Fibroblast of gingiva (primary cell): ENCODE measurements at regions not wholly inside any gene's neighbourhood (a gene's known extent, or its start where the extent isn't known, plus 50 kb on each side); places are given as distances from the start of the nearest gene placed in this dataset.

Experiments used
- DNase-seq: peaks from one replicate; pipeline ENCODE4 v3.0.0-alpha.2; 2011; ENCODE audit warnings: low read depth

DNA sequence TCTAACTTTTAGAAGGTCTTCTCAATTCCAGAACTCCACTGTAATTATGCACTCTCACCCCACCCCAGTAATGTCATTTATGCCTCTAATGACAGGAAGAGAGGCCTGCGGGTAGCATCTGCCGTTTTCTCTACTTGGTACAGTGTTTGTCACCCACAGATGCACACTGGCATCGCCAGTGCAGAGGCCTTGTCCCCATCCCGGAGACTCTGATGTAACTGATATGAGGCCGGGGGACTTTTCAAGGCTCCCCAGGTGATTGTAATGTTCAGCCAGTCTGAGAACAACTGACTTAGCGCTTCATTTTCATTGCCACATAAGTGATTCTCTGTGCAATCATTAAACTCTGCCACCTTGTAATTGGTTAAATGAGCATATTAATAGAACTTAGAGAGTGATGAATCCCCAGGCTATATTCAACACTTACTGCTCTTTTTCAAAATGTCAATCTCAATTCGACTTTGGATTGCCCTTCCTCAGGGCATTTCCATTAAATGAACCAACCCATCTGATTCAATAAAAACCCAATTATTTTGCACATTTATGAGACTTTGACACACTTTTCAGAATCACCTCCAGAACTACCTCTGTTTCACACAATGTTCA lies 113.2 kb downstream of the HERPUD2 start:
- no peak for DNase-seq

DNA sequence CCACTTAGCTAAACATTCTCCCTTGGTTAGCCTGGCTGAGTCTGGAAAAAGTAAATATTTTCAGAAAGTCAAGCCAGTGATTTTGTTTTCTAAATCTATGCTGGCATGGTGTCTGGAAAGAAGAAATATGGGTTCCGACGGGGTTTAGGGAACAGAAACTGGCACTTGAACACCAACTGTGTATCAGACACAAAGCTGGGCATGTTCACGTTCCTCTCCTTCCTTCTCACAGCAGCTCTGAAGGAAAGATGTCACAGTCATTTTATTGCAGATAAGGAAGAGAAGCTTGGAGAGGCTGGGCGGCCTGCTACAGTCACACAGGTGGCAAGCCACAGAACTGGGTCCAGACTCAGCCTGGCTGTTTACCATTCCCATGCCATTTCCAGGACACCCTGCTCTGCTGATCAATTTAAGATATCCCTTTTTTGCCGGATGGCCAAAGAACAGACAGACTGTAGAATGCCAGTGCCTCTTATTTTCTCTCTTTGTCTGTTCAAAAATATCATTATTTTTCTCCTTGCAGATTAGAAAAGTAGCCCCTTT lies 118.8 kb downstream of the HERPUD2 start:
- no peak for DNase-seq

DNA sequence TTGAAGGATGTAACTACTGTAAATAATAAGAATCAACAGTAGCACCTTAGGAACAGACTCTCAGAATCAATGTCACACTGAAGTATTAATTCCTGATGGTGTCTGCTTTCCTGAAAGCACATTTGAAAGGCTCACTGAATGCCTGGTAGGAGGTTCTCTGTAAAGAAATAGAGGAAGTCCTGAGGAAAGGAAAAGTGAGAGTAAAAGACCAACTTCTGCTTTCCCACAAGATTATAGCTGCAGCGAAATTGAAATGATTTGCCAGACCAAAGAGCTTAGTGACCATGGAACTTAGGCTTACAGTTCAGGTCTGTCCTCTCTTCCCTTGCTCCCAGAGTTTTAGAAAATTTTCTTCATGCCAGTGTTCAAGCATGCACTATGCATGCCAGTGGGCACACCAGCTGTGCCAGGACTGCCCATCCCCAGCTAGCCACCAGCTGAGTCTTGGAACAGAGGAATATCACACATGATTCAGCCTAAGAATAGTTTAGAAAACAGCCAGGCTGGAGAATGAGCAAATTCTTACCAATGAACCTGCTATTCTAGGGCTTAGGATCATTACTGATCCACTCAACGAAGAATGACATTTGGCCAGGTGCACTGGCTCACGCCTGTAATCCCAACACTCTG lies 123.2 kb downstream of the HERPUD2 start:
- DNase-seq, result no peak

DNA sequence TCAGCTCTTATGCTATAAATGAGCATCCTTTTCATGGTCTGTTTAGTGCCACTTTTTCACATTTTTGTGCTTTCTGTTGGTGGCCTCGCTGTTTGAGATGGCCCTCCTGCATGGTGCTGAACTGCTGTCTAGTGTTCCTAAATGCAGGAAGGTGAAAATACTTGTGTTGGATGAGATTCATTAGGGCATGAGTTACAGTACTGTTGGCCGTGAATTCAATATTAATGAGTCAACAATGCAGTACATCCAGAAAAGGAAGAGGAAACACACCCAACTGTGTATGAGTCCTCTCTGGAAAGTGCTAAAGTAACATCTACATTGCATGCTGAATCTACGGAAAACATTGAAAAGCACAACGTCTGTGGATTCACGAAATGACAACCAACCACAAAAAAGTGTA lies 124.0 kb downstream of the HERPUD2 start:
- DNase-seq, result no peak

DNA sequence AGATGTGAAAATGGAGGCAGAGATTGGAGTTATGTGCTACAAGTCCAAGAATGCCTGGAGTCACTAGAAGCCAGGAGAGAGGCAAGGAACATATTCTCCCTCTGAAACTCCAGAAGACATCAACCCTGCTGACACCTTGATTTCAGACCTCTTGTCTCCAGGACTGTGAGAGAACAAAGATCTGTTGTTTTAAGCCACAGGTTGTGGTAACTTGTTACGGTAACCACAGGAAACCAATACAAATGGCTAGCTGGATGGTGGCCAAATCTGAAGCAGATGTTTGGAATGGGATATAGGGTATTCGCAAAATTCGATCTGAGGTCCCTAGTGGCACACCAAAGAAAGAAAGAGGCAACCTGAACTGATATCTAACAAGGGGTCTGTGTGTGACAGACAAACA lies 129.0 kb downstream of the HERPUD2 start:
- no peak for DNase-seq

DNA sequence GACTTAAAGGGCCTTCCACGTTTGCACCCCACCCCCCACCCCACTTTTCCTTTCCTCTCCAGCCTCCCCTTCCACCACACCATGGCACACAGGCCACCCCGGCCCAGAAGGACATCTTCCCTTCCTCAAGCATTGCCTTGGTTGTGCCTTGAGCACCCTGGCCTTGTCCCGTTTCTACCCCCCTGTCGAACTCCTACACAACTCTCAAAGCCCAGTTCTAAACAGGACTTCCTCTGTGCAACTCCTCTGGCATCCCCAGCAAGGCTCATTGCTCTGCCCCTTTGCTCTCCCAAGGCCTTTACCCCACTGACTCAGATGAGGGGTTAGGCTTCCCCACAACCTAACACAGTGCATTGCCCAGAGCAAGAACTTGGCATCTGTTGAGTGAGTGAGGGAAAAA lies 136.1 kb downstream of the HERPUD2 start:
- DNase-seq, result no peak

DNA sequence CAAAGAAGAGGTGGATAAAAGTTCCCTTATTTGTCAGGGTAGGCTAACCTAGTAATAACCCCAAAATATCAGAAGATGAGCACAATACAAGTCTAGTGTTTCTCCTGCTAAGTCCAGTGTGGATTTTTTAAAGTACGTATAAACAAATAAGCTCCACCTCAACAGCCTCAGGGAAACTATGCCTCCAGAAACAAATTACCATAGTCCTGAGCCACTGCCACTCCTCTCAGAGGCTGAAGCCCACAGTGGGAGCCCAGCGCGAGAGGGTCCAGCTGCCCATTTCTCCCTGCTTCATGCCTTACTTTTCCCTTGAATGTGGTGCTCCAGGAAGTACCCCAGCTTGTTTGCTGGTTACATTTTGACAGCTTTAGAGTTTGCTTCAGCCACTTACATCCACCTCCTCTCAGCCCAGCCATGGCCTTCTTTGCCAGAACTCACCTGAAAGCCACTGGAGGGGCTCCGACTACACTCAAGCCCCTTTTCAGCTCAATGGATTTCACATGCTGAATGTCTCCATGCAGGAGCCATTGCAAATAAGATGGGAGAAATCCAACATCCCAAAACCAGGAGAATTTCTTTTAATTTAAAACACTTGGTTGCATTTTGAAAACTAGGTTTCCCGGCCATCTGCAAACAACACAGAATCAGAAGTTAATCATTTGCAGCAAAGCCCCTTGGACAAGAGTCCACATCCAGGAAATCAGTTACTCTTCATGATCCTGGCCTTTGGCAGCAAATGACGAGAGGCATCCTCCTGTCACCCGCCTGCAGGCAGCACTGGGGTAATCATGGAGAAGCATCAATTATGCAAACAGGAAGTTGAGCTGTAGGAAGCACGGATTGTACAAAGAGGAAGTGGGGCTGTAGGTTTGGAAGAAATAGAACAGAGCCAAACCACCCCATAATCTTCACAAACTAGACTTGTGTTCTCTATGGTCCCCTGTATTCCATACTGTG lies 138.1 kb downstream of the HERPUD2 start:
- DNase-seq, result no peak

DNA sequence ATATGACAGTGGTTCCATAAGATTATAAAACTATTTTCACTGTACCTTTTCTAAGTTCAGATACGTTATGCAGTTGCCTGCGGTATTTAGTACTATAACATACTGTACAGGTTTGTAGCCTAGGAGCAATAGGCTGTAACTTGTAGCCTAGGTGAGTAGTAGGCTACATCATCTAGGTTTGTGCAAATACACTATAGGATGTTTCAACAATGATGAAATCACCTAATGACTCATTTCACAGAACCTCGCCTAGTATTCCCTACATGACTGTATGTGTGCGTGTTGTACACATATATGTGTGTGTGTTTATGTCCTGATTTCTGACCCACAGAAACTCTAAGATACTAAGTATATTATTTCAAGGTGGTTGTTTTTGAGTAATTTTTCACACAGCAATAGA lies 139.0 kb downstream of the HERPUD2 start:
- DNase-seq, result no peak

DNA sequence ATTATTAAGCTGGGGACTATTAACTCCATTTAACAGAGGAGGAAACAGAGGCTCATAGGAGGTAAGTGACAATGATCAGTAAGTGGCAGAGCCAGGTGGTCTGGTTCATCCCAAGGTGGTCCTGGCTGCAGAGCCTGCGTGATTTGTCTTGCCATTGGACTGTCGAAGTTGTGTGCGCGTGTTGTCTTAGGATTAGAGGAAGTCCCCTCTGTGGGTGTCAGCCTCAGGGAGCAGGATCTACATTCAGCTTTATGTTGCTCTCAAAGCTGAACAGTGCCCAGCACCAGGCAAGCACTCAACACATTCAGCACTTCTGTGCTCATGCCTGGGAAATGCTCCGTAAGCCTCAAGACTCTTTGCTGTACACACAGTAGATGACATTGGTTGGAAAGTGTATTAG lies 139.5 kb downstream of the HERPUD2 start:
- DNase-seq, result no peak

DNA sequence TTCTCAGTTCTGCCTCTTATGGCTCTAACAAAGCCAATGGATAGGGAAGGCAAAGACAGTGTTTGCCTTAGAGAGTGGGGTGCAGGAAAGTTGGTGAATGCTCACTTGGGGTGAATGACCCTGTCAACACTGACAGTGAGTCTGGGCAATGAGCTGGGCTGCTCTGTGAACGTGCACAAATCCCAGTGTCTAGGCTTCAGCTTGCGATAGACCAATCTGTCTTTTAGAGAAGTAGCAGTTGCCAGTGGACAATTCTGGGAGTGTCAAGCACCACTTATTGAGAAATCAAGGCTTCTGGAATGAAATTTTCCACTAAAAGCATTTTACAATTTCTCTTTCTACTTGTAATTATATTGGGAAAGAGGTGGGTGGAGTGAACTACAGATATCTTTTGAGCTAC lies 141.4 kb downstream of the HERPUD2 start:
- DNase-seq, result no peak

DNA sequence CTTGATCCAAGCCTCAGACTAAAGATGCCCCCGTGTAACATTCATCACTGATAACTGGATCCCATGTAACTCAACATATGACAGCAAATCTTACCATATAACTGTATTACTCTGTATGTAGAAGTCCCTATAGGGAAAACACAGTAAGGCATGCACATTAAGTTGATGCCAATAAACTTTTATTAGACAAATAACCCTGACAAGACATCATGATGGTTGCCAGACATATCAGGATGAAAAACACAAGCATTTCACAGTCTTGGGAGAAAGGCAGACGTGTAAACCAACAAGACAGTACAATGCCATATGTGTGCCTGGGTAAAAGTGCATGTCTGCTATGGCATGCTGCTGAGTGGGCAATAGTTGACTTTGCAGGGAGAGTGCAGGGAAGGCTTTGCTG lies 142.2 kb downstream of the HERPUD2 start:
- DNase-seq, result no peak

DNA sequence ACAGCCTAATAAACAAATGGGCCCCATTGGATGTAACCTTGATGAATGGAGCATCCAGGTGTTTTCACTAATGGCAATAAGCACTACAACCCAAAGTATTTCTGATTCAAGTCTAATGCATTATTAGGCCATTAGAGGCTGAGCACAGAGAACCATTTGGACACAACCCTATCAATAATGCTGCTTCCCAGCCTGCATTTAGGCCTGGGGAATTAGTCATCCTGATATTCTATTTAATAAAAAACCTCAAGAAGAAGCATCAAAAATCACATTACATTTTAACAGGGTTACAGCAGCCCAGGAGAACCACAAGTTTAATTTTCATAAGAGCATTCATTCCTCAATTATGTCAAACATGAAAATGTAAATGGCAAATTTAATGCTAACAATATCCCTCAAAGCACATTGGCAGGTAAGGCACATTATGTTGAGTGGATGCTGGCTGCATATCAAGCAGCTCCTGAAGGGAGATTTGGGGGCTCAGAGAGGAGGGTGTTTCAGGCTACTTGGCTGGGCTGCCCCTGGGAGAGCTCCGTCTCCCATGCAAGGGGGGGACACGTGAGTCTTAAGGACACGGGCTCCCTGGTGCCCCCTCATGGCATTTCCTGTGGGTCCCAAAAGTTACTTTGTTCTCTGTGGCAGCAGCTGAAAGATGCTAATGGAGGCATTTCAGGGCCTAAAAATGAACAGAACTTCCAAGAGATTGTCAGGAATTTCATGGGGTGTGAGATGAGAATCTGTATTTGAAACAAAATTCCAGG lies 143.4 kb downstream of the HERPUD2 start:
- DNase-seq, result no peak

DNA sequence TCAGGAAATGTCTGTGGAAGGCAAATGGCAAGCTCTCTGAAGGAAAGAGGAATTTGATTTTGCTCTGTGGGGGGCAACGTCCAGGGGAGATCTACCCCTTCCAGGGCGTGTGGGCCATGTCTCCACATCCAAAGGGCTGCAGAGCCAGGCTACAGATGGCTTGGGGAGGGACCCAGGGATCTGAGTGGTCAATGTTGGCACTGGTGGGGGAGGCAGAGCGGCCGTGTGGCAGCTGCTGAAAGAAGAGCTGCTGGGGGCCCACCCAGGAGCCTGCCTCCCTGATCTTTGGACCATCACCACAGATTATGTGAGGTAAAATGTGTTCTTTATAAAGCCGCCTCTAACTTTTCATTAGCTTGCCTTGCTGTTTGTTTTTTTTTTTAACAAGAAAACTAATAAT lies 144.1 kb downstream of the HERPUD2 start:
- DNase-seq, result no peak

DNA sequence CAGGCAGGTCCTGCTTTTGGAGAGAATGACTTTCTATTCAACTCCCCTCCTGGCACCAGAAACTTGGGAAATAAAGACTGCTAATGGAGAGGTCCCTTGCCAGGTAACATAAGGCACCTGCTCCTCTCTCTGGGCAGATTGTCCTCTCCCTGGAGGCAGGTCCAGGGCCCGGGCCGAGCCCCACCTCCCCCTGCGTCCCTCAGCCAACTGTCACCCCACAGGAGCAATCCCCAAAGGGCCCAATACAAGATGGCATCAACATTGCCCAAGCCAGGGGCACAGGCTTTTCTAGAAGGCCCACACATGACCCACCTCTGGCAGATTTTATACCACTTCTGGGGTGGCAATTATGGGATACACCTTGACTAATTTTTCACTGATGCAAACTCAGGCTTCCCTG lies 145.2 kb downstream of the HERPUD2 start:
- no peak for DNase-seq

DNA sequence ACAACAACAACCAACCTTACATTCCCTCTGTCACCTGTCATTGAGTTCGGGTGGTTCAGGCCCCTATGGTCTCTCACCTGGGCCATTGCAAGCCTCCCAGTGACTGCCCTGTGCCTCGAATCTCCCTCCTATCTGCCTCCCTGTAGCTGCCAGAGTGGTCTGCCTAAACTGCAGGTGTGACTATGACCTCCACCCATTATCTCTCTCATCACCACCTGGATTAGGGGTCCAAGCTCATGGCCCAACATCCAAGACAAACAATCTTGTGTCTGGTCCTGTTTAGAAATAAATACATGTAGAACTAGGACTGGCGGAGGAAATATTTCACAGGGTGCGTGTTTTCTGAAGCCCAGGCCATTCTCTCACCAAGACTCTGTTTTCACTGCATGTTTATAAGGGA lies 146.6 kb downstream of the HERPUD2 start:
- no peak for DNase-seq

DNA sequence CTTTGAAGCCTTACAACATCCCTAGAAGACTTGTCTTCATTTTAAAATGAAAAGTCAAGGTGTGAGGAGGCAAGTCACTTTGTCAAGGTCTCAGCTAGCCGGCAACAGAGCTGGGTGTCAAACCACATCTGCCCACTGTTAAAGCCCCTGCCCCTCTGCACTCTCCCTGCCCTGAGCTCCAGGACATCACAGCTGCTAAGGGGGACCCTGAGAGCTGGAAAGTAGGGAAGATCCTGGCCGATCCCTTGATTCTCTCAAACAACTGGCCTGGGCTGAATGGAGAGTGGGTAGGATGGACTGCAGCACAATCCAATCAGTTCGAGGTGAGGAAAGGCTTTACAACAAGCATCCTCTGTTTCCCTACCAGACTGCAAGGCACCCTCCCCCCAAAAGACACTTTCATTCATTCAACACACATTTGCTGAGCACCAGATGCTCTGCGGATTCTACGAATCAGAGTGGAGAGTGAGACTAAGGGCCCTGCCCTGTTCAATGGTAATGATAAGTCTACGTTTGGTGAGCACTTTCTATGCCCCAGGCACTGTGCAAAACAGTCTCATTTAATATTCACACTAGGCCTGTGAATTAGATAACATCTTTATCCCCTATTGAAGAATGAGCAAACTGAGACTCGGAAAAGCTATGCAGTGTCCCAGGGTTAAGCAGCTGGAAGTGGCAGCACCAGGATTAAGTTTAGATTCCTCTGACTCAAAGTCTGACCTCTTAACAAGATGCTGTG lies 148.1 kb downstream of the HERPUD2 start:
- DNase-seq, result no peak

DNA sequence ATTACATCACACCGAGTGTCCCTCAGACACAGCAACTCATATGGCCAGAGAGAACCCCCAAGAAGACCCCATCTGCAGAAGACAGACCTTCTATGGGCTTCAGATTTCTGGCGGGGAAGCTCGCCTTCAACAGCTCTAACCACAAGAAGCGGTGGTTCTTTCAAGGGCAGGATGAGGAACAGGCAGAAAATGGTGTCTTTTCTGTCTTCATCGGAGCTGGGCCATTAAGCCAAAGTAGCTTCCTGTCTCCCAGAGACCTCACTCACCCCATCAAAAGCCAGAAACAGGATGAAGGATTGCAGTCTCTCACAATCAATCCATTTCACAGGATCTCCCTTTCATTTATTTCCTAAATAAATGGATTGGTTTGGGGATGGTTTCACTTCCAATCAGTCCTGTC lies 149.1 kb downstream of the HERPUD2 start:
- no peak for DNase-seq

DNA sequence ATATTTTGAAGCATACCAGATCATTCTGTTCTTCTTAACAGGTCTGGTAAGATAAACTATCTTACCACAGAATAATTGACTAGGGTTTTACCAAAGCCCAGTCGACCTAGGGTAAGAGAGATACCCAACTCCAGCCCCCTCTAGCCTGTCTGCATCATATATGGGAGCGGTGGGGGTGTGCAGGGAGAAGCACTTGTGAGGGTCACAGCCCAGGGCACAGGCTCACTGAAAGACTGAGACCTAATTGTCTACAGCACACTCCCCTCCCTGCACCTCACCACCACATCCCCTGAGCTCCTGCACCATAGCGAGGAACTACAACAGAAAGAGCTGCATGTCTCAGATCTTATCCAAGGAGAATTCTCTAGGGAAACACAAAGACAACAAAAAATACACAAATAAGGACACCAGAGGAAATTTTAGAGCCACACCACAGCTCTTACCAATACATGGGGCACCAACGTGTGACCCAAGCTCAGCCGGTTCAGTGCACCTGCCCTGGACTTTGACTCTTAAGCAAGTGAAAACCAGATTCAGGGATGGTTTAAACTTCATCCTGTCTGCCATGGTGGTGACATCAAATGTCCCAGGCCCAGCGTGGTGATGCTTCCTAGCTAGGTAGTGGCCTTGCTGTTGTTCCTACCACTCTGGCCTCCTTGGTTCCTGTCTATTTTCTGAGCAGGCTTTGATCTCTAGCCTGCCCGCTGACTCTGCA lies 150.8 kb downstream of the HERPUD2 start:
- no peak for DNase-seq

DNA sequence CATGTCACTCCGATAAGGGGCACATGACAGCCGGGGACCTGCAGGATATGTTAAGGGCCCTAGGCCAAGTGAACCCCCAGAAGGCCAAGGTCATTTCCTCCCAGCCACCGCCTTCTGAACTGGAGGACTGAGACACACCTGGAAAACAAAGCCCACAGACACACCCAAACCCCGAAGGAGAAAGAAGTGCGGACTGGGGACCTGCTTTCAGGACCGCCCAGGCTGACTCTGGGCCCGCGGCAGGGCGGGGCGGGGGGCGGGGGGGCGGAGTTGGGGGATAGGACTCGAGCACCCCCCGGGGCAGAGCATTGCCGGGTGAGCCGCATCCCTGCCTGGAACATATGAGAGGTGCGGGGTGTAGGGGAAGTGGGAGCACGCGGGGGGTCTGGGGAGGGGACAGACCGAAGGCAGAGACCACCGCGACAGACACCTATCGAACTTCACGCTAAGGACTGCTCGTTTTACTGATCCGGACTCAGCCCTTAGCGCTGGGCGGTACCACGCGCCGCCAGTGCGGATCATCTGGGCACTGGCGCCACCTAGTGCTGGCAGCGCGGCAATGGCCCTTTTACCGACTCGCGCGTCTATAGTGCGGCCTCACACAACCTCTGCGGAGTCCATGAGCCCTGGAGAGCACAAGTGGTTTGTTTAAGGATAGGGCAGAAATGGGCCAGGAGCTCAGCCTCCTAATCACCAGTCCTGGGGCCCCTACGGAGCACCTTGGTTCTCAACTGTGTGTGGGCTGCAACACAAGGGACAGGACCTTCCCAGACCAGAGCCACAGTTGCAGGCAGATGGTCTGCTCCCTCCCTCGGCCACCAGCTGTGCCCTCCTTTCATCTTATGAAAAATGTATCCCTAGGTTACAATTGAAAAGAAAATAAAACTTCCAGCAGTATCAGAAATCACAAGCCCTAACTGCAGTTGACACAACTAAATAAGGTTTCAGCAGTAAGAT lies 157.6 kb downstream of the HERPUD2 start:
- peak; percentile 55 for DNase-seq

DNA sequence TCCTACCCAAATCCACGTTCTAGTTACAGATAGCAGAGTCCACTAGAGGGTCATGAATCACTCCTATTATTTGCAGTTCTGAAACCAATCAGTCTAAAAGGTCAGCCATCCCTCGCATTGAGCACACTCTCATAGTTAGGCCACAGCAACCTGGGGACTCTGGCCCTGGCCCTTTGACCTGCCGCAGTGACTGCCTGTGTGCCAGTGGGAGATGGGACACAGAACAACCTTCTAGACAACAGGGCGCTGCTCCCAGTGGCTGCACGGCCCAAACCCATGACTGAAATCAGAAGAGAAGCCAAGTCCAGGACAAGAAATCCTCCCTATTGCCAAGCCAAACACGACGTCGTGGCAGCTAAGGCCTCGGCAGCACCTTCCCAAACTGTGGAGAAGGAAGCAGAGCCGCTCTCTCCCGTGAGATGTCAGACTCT lies 158.5 kb downstream of the HERPUD2 start:
- no peak for DNase-seq
